ENCODE measurements at regions not wholly inside any gene's neighbourhood (a gene's known extent, or its start where the extent isn't known, plus 50 kb on each side); places are given as distances from the start of the nearest gene placed in this dataset.

GRCh38 chr18:26709897-26710296 lies 155.6 kb downstream of the AQP4 start:
- TF ChIP-seq CTCF (IDR thresholded peaks at IDR 0.05; ENCODE audit: low read depth, low read length, missing control alignments) = no peak
- H3K4me3 ChIP-seq (ENCODE audit: low read depth, low read length) = no peak overlapping the region
- in situ Hi-C loops (cut with HindIII; ENCODE audit: low sequenced_read_pairs) = no loop called here
- no peak for DNase-seq (ENCODE audit: low read depth)

GRCh38 chr18:26708806-26709716 lies 156.4 kb downstream of the AQP4 start:
- TF ChIP-seq CTCF (IDR thresholded peaks at IDR 0.05; ENCODE audit: low read depth, low read length, missing control alignments) = no peak
- no peak overlapping the region for H3K4me3 ChIP-seq (ENCODE audit: low read depth, low read length)
- no peak for DNase-seq (ENCODE audit: low read depth)
- in situ Hi-C loops (cut with HindIII; ENCODE audit: low sequenced_read_pairs) = no loop called here

- H3K4me3 ChIP-seq (ENCODE audit: low read depth, low read length) = no peak overlapping the region
- no peak for DNase-seq (ENCODE audit: low read depth)
- in situ Hi-C loops (cut with HindIII; ENCODE audit: low sequenced_read_pairs) = no loop called here
- no peak for TF ChIP-seq CTCF (IDR thresholded peaks at IDR 0.05; ENCODE audit: low read depth, low read length, missing control alignments)
Observed at GRCh38 chr18:26706911-26707351, 158.6 kb downstream of the AQP4 start.

DNA sequence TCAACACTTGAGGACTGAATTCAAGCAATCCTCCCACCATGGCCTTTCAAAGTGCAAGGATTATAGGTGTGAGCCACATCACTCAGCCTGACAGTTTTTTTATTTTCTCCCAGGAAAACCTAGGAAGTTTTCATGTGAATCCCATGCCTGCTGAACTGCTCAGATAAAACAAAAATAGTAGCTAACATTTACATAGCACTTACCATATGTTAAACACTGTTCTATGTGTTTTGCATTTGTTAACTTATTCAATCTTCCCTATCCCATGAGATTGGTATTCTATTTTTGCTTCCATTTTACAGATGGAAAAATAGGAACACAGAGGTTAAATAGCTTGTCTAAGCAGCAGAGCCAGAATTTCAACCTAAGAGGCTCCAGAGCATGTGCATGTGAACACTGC lies 157.4 kb upstream of the KCTD1 start:
- no peak overlapping the region for H3K4me3 ChIP-seq (ENCODE audit: low read depth, low read length)
- TF ChIP-seq CTCF (IDR thresholded peaks at IDR 0.05; ENCODE audit: low read depth, low read length, missing control alignments) = no peak
- DNase-seq (ENCODE audit: low read depth) = no peak
- in situ Hi-C loops (cut with HindIII; ENCODE audit: low sequenced_read_pairs) = no loop called here

- in situ Hi-C loops (cut with HindIII; ENCODE audit: low sequenced_read_pairs) = no loop called here
- no peak for TF ChIP-seq CTCF (IDR thresholded peaks at IDR 0.05; ENCODE audit: low read depth, low read length, missing control alignments)
- DNase-seq (ENCODE audit: low read depth) = no peak
- H3K4me3 ChIP-seq (ENCODE audit: low read depth, low read length) = no peak overlapping the region
Observed at GRCh38 chr18:26703170-26703930, 155.0 kb upstream of the KCTD1 start.

DNA sequence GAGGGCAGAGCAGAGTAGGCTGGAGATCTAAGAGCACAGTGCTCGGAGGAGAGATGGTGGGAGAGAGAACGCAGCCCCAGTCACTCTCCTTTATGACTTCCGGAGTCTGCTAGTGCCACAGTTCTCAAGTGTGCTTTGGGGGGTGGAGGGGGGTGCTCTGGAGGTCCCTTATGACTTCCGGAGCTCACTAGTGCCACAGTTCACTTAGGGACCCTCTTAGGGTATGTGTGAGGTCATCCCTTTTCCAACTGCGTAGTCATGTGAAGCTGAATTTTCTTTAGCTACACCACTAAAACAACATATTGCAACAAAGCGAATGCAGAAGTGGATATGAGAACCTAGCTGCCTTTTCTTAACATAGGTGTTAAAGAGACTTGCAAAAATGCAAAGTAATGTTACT lies 153.7 kb upstream of the KCTD1 start:
- DNase-seq (ENCODE audit: low read depth) = no peak
- no peak for TF ChIP-seq CTCF (IDR thresholded peaks at IDR 0.05; ENCODE audit: low read depth, low read length, missing control alignments)
- in situ Hi-C loops (cut with HindIII; ENCODE audit: low sequenced_read_pairs) = no loop called here
- no peak overlapping the region for H3K4me3 ChIP-seq (ENCODE audit: low read depth, low read length)

Measured in astrocyte of the cerebellum (primary cell).